ENCODE measurements at regions not wholly inside any gene's neighbourhood (a gene's known extent, or its start where the extent isn't known, plus 50 kb on each side); places are given as distances from the start of the nearest gene placed in this dataset.

DNA sequence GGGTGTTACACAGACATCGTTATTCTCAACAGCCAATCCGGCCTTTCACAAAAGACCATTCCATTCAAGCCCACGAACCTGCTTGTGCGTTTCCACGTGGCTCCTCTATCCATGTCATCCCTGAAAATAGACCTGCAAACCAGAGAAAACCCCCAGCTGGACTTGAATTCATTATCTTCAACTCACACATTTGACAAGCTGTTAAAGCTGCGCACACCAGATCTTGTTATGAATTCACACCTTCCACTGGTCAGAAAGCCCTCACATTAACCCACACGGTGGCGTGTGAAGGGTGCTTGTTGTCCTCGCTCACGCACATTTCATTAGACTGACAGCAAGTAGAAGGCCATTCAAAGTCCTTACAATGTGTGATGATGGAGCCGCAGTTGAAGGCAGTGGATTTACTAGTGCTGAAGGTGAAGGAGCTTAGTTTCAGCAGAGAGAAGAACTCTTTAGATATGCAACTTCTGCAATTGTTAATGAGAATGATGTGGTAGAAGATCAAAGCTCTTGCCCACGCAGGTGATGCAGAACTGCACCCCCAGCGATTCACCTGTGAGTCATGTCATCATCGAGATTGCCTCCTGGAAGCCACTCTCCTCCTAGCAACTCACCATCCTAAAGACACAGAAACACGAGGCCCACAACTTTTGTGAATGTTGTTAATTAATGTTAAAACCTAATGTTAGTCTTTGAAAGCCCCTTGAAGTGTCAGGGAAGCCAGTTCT is 224.8 kb upstream of the SOX11 start:
- DNase-seq, result no peak

DNA sequence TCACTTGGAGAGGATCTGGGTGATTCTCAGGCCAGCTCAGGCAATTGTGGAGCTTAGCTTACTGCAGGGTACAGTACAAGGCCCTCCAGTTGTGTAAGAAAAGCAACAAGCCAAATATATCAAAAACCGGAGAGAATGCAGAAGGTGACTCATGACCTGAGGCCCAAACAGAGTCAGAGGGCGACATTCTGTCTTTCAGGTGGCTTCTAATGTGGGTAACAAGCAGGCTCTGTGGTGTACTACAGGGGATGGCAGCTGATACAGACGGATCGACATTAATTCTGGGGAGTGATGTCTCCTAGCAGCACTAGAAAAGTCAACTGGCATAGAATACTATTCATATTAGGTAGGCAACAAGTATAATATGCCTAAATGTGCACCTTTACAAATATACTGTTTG is 219.5 kb upstream of the SOX11 start:
- DNase-seq, result no peak

DNA sequence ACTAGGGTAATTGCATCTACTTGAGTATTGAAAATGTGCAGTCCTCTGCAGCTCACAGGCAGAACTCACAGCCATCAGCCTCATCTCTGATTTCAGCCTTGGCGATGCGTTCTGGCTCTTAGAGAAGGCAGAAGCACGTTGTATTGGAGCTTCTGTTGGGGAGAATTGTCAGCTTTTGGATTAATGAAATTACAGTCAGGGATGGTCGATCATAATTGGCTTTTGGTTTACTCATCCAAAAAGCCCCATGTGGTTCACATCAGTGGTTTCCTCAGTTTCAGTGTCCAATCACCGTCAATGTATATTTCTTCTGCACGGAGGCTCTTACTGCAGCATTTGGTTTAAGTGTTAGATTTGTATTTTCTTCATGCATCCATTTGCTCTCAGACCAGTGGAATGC is 218.5 kb upstream of the SOX11 start:
- no peak for DNase-seq

DNA sequence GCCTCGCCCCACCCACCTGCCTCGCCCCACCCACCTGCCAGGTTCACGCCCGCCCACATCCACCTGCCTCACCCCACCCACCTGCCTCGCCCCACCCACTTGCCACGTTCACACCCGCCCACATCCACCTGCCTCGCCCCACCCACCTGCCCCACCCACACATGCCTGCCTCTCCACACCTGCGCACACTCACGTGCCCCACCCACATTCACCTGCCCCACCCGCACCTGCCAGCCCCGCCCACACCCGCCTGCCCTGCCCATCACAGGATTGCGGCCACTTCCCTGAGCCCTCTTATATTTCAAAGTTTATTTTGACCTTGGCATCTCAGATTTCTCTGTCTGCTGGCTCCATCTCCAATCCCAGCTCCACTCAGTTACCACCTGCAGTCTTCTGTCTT is 217.5 kb upstream of the SOX11 start:
- DNase-seq, result no peak

DNA sequence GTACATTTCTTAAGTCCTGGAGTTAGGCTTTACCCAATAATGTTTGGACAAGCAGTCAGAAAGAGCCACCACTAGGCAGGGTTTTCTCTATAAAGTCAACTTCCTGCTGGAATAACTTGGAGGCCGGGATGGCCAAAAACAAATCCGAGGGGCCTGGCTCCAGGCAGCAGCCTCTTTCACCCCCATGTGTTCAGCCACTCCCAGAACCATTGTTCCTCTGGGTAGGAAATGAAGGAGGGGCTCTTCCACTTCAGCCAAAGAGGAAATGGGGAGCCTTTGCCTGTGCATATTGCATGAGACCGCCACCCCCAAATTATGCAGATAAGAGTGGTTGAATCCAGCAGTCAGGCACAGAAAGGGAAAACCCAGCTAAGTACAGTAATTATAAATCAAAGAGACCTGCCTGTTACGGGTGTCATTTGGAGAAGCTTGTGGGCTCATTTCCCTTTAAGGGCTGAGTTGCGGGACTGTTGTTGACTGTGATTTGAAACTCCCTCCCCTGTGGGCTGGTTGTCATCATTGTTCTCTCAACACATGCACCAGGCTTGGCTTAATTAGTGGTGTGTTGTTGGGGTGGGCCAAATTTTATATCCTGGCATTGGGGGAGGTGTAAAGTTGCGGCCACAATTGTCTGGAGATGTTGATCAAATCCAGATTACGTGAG is 212.8 kb upstream of the SOX11 start:
- no peak for DNase-seq

GRCh38 chr2:5482929-5483331 is 209.3 kb upstream of the SOX11 start:
- DNase-seq, result no peak

DNA sequence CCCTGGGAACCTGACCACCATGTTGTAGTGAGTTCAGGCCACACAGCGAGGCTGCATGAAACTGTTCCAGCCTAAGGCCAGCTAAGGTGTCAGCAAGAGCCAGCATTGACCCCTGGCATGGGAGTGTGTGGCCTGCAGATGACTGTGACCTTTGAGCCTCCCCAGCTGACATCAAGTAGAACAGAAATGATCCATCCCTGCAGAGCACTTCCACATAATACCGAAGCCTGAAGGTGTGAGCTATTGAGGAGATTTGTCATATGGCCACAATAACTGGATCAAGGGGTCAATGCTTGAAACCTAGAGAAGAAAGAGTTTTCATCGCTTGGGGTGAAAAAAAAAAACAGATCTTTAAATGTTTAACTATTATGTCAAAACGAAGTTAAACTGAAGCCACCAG is 207.3 kb upstream of the SOX11 start:
- DNase-seq, result no peak

DNA sequence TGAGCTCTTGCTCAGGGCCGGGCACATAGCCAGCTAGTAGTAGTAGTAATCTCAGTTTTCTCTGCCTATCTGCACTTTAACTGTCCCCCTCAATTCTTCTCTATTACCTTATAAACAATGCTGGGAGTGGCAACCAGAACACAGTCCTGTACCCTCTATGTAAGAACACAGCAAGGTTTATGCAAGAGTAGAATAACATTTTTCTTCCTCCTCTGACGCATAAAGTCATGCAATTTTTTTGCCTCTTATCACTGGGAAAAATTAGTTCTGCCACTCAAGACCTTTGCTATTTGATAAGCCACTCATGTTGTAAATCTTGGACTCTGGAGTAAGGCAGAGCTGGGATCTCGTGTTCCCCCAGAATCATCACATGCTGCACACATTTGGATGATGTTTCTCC is 200.7 kb upstream of the SOX11 start:
- DNase-seq, result no peak

DNA sequence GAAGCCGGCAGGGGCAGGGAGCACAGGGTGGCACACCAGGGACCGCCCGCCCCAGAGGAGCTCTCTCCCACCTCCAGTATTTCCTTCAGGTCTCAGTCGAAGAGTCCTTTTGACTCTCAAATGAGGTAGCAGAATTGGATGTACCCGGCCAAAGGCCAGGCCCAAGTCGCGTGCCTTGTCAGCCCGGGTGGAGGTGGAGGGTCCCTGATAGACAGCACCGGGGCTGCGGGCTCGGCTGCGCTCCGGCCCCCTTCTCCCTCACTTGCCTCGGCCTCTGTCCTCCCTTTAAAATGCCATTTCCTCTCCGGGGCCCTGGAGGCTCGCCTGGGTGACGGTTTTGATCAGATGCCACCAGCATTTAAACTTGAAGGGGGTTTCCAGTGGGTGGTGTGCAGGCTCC is 198.9 kb upstream of the SOX11 start:
- DNase-seq, result no peak

- DNase-seq, result no peak
Measured at GRCh38 chr2:5494212-5494611, 198.0 kb upstream of the SOX11 start.

DNA sequence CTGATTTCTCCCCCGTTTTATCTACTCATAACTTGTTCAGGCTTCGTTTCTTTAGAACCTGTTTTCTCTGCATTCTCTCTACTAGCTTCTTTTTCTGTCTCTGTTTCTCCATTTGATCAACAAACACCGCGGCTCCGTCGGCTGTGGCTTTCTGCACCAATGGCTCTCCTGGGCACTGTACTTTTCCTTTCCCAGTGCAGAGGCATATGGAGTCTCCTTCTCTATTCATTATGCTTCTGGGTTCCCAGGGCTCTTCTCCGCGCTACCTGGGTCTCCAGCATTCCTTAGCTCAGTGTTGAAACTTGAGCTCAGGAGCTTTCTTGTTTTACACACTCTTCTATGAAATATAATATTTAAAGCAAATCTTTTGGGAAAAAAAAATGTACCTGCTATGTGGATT is 196.6 kb upstream of the SOX11 start:
- DNase-seq, result no peak

DNA sequence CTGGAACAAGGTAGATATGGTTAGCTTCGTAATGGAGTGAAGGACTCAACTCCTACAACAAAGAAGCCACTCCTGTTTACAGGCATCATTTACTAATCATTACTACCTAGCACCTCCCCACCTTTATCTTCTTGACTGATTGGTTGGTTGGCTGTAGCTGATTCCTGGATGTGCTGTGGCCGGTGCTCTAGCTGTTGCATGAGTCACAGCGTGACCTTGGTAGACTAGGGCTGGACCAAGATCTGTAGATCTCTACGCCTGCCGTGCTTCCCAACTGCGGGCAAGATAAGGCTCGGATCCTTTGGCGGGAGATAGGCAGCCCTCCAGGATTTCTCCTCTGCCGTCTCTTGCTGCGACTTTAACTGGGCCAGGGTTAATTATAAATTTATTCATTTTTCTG is 194.3 kb upstream of the SOX11 start:
- no peak for DNase-seq

DNA sequence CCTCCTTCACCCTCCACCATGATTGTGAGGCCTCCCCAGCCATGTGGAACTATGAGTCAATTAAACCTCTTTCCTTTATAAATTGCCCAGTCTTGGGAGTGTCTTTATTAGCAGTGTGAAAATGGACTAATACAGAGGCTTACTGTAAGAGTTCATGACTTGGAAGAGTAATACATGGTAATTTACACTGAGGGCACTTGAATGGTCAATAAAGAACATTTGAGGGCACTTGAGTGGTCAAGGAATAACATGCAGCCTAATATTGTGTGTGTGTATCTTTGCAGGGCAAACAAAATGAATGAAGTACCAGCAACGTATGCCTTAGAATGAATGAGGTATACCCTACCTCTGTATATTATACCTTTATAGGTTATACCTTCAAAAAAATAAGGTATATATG is 190.4 kb upstream of the SOX11 start:
- DNase-seq, result no peak

DNA sequence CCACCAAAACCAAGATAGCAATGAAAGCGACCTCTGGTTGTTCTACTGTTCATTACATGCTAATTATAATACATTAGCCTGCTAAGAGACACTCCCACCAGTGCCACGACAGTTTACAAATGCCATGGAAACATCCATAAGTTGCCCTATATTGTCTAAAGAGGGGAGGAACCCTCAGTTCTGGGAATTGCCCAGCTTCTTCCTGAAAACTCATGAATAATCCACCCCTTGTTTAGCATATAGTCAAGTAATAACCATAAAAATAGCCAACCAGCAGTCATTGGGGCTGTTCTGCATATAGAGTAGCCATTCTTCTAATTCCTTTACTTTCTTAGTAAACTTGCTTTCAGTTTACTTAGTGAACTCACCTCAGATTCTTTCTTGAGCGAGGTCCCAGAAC is 189.8 kb upstream of the SOX11 start:
- no peak for DNase-seq

- no peak for DNase-seq
Measured at GRCh38 chr2:5504756-5505155, 187.4 kb upstream of the SOX11 start.

DNA sequence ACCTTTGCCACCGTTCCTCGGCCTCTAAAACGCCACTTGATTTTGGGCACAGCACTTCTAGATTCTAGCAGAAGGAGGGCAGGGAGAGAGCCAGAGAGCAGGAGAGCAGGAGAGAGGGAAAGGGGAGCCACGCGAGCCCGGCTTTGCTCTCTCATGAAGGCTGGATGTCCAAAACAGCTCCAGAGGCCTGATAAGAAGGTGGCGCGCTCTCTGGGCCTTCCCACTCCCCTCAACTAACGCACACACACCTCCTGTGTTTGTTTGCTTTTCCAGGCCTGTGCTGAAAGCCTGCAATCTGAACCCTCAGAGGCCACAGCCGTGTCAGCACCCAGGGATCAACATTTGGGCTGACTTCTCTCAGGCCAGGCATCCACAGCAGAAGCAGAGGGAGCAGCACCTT is 184.8 kb upstream of the SOX11 start:
- no peak for DNase-seq

- no peak for DNase-seq
Measured at GRCh38 chr2:5509362-5509761, 182.8 kb upstream of the SOX11 start.

GRCh38 chr2:5510082-5510481 is 182.1 kb upstream of the SOX11 start:
- no peak for DNase-seq

- DNase-seq, result no peak
Measured at GRCh38 chr2:5515693-5516092, 176.5 kb upstream of the SOX11 start.

DNA sequence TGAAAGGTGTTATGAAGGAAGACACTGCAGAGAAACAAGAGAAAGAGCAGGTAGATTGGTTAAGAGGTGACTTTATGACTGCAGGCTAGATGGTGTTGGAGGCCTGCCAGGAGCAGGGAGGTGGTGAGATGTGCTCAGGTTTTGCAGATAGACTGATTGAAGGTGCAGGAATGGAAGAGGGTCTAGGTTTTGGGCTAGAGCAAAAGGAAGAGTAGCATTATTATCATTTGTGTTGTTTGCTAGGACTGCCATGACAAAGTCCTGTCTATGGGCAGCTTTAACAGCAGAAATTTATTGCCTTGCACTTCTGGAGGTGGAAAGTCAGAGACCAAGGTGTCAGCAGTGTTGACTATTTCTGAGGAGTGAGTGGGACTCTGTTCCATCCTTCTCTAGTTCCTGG is 172.9 kb upstream of the SOX11 start:
- DNase-seq, result no peak

DNA sequence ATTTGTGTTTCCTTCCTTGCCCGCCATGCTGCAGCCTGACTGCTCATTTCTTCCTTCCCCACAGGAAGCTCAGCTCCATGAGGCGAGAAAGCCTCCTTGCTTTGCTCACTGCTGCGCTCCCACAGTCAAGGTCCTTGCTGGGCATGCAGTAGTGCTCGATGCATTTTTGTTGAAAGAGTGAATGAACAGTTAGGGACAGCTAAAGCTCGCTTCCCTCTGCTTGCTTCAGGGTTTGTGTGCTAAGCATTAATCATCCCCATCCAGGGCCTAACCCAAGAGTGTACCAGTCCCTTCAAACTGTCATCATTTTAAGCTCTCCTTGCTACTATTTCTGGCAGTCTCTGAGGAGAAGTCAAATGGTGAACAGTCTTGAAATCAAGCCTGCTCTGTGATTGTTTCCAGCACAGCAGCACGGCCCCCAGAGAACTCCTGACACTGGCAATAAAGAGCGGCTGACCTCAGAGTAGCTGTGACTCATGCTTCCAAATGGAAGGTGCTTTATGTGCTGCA is 171.7 kb upstream of the SOX11 start:
- no peak for DNase-seq

DNA sequence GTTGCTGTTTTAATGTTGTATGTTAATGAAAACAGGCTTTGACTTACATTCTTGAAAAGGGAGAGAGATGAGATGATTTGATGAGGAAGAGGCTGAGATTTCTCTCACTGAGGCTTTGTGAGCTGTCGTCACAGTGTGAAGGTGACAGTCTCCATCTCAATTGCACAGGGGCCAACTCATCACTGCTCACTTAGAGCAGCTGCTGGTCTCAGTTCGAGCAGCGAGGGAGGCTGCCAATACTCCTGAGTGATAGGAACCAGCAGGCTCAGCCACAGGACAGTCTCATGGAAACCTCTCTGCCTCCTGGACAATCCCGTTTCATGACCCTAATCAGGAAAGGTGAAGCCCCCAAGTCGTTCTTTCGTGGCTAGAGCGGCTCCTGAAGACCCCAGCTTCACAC is 170.7 kb upstream of the SOX11 start:
- no peak for DNase-seq

- no peak for DNase-seq
Measured at GRCh38 chr2:5524551-5524950, 167.6 kb upstream of the SOX11 start.

- DNase-seq, result no peak
Measured at GRCh38 chr2:5528706-5529105, 163.5 kb upstream of the SOX11 start.

All from suppressor macrophage treated with lipopolysaccharide for 4 hours (primary cell).